ENCODE measurements at regions not wholly inside any gene's neighbourhood (a gene's known extent, or its start where the extent isn't known, plus 50 kb on each side); places are given as distances from the start of the nearest gene placed in this dataset.

DNA sequence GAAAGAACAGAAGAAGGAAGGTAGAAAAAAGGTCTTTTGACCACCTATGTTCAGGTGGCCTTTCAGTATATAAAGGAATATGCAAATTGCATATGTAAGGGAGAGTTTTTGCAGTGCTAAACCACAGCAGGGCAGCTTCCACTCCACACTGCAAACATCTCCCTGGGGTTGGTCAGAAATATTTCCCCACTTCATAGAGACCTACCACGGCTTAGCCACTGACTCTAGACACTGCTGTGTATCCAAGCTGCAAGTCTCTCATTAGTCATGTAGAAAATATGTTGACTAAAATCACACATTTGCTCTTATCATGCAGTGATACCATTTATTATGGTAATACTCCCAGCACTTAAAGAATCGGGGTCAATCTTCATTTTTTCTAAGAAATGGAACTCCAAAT, 214.9 kb upstream of the NR2F2 start:
- TF ChIP-seq, protein P1, sequence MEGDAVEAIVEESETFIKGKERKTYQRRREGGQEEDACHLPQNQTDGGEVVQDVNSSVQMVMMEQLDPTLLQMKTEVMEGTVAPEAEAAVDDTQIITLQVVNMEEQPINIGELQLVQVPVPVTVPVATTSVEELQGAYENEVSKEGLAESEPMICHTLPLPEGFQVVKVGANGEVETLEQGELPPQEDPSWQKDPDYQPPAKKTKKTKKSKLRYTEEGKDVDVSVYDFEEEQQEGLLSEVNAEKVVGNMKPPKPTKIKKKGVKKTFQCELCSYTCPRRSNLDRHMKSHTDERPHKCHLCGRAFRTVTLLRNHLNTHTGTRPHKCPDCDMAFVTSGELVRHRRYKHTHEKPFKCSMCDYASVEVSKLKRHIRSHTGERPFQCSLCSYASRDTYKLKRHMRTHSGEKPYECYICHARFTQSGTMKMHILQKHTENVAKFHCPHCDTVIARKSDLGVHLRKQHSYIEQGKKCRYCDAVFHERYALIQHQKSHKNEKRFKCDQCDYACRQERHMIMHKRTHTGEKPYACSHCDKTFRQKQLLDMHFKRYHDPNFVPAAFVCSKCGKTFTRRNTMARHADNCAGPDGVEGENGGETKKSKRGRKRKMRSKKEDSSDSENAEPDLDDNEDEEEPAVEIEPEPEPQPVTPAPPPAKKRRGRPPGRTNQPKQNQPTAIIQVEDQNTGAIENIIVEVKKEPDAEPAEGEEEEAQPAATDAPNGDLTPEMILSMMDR (IDR thresholded peaks at IDR 0.05) = no peak
- DNase-seq (no peak), ATAC-seq (no peak)
- no peak overlapping the region for H3K27ac ChIP-seq
- intact Hi-C loops (cut with DNase I) = no loop called here
- no peak overlapping the region for H3K4me3 ChIP-seq
- H3K36me3 ChIP-seq = no peaks in the 10 kb centered on the region
- H3K9me3 ChIP-seq = no peaks in the 10 kb centered on the region
- no peaks in the 10 kb centered on the region for H3K4me1 ChIP-seq
- no peaks in the 10 kb centered on the region for H3K27me3 ChIP-seq

DNA sequence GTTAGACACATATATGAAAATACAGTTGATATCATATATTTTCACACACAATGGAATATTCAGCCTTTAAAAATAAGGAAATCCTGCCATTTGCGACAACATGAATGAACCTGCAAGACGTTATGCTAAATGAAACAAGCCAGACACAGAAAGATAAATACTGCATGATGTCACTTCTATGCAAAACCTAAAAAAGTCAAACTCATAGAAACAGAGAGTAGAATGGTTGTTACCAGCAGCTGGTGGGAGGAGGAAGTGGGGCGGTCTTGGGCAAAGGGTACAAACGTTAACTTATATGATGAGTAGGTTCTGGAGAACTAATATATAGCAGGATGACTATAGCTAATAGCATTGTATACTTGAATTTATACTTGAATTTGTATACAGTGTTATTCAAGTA, 213.2 kb upstream of the NR2F2 start:
- Histone ChIP-seq H3K4me3 (no peak overlapping the region), H3K4me1 (no peaks in the 10 kb centered on the region), H3K27me3 (no peaks in the 10 kb centered on the region), H3K9me3 (no peaks in the 10 kb centered on the region), H3K36me3 (no peaks in the 10 kb centered on the region), H3K27ac (no peak overlapping the region)
- ATAC-seq (no peak), DNase-seq (no peak)
- TF ChIP-seq, protein P1 (IDR thresholded peaks at IDR 0.05) = no peak
- intact Hi-C loops (cut with DNase I) = no loop called here

DNA sequence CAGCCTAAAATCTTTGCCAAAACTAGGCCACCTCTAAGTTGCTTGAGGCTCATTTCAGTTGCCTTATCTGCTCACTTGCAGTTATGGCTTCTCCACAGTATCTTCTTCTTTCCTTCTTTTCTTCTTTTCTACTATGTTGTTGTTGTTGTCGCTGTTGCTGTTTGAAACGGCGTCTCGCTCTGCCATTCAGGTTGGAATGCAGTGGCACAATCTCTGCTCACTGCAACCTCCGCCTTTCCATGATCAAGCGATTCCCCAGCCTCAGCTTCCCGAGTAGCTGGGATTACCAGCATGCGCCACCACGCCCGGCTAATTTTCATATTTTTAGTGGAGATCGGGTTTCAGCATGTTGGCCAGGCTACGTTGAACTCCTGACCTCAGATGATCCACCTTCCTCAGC, 210.8 kb upstream of the NR2F2 start:
- Histone ChIP-seq H3K9me3 (no peaks in the 10 kb centered on the region), H3K36me3 (no peaks in the 10 kb centered on the region), H3K4me3 (no peak overlapping the region), H3K27ac (no peak overlapping the region), H3K4me1 (no peaks in the 10 kb centered on the region), H3K27me3 (no peaks in the 10 kb centered on the region)
- no peak for ATAC-seq
- no peak for DNase-seq
- intact Hi-C loops (cut with DNase I) = no loop called here
- TF ChIP-seq, protein P1 (IDR thresholded peaks at IDR 0.05) = no peak

DNA sequence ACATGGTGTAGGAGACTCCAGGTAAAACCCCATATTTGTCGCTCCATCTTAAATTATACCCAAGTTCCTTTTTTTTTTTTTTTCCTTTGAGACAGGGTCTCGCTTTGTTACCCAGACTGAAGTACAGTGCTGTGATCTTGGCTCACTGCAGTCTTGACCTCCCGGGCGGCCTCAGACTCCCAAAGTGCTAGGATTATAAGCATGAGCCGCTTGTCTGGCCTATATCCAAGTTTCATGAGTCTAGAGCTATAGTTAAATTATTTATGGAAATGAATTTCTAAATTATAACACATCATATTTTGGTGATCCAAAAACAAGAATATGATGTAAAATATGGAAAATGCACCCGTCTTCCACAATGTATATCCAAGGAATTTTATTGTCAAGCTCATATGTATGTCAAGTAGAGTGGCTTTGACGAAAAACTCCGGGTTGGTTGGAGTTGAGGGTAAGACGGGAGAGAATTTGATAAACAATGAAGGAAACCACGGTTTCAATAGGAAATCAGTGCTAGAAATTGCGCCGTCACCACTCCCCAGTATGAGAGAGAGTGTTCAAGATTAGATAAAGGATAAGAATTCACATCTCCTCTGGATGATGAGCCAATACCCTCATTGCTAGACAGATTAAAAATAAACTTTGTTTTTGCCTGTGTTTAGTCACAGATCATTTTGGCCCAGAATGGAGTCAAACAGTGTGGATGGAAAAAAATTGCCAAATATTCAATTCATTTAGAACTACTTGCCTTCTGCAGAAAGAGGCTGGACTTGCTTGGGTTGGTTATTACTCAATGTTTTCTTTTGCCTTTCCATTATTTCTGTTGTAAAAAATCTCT, 209.2 kb upstream of the NR2F2 start:
- no peak overlapping the region for H3K27ac ChIP-seq
- intact Hi-C loops (cut with DNase I) = no loop called here
- no peak for ATAC-seq

DNA sequence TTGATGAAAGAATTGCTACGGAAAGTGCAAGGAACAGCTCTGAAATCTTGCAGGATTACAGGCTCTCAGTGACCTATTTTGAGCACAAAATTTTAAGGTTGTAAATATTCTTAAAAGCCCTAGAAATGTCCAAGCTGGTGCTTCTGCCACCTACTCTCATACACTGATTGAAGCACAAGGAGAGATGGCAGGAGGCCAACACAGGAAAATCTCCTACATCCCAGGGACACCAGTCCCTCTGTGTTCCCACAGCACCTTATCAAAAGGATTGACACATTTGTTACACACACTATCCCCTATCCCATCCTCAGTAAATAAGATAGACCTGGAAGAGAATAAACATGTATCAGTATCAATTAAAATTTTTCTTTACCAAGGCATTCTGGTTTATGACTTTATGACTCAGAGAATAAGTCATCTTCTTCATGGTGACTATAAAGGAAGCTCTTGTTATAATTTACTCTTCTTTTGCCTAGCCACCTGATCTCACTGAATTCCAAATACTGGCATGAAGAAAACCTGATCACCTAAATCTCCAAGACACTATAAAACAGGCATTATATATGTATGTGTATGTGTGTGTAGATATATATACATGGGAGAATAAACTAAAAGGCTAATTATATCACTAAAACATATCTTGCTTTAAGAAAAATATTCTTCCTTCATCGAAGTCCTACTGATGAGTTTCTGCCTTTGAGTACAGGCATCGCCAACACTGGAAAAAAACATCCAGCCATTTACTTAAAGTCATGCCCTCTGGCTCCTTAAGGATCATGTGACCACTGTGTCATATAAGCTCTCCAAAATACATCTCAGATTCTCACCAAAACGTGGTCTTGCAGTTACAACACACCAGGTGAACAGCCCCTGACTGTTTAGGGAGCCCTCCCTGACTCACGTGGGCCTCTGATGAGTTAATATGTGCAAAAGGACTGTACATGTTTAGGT, 208.1 kb upstream of the NR2F2 start:
- Histone ChIP-seq H3K4me3 (no peak overlapping the region), H3K4me1 (no peaks in the 10 kb centered on the region), H3K36me3 (no peaks in the 10 kb centered on the region), H3K9me3 (no peaks in the 10 kb centered on the region), H3K27me3 (no peaks in the 10 kb centered on the region), H3K27ac (no peak overlapping the region)
- ATAC-seq (no peak), DNase-seq (no peak)
- TF ChIP-seq, protein P1 (IDR thresholded peaks at IDR 0.05) = no peak
- intact Hi-C loops (cut with DNase I) = no loop called here

More for the DNA sequence above, 209.2 kb upstream of the NR2F2 start:
- H3K9me3 ChIP-seq = no peaks in the 10 kb centered on the region
- no peaks in the 10 kb centered on the region for H3K36me3 ChIP-seq
- H3K4me3 ChIP-seq = no peak overlapping the region
- DNase-seq = no peak
- TF ChIP-seq, protein P1 (IDR thresholded peaks at IDR 0.05) = no peak
- H3K4me1 ChIP-seq = no peaks in the 10 kb centered on the region
- no peaks in the 10 kb centered on the region for H3K27me3 ChIP-seq
